Cardiac fibroblast (primary cell): ENCODE measurements at regions not wholly inside any gene's neighbourhood (a gene's known extent, or its start where the extent isn't known, plus 50 kb on each side); places are given as distances from the start of the nearest gene placed in this dataset.

ENCODE experiments used
- DNase-seq, 2 donors: peaks; one replicate each; pipeline versions ENCODE4 v3.0.0 to v3.0.0-alpha.2; 2010; ENCODE audit warnings: low read depth in 2 of 2
- H3K4me3 ChIP-seq, 2 donors: replicated peaks in 1 of 2; 1 replicate in 1 of 2; 2 replicates in 1 of 2; pipeline ENCODE4 v1.5.1; 2011; ENCODE audit warnings: low read depth in 2 of 2, low read length in 2 of 2, mild to moderate bottlenecking in 2 of 2, moderate library complexity in 1 of 2
- CTCF ChIP-seq: IDR thresholded peaks from one replicate; pipeline ENCODE4 v1.5.1; 2011; ENCODE audit warnings: low read depth, mild to moderate bottlenecking, low read length, inconsistent platforms

GRCh38 chr11:81459766-81460306 is 1273.8 kb downstream of the FAM181B start:
- TF ChIP-seq CTCF, result no peak
- H3K4me3 ChIP-seq, result no peak overlapping the region
- no peak for DNase-seq

GRCh38 chr11:81449588-81450156 is 1284.0 kb downstream of the FAM181B start:
- TF ChIP-seq CTCF, result no peak
- no peak overlapping the region for H3K4me3 ChIP-seq
- DNase-seq, result no peak

- TF ChIP-seq CTCF, result no peak
- DNase-seq, result no peak
- no peak overlapping the region for H3K4me3 ChIP-seq
These were observed 1289.4 kb downstream of the FAM181B start for GRCh38 chr11:81444297-81444696.

- H3K4me3 ChIP-seq, result no peak overlapping the region
- no peak for DNase-seq
- no peak for TF ChIP-seq CTCF
These were observed 1301.3 kb downstream of the FAM181B start for GRCh38 chr11:81432333-81432732.

GRCh38 chr11:81424822-81425221 is 1308.8 kb downstream of the FAM181B start:
- no peak overlapping the region for H3K4me3 ChIP-seq
- DNase-seq, result no peak
- TF ChIP-seq CTCF, result no peak

GRCh38 chr11:81422402-81422801 is 1311.3 kb downstream of the FAM181B start:
- no peak for DNase-seq
- no peak for TF ChIP-seq CTCF

More at GRCh38 chr11:81422402-81422801, 1311.3 kb downstream of the FAM181B start:
- no peak overlapping the region for H3K4me3 ChIP-seq
